K562 (cell line): ENCODE measurements at regions not wholly inside any gene's neighbourhood (a gene's known extent, or its start where the extent isn't known, plus 50 kb on each side); places are given as distances from the start of the nearest gene placed in this dataset.
A peak's percentile ranks its signal among the peaks of the same experiment; 100 is the strongest.

Experiments used
- ATF1 ChIP-seq, 2 experiments: fragments of 450-650 bp in 1 of 2; IDR thresholded peaks; 2 replicates each; pipeline ENCODE4 v1.6.1; 2016; ENCODE audit warnings: missing compliant biosample characterization in 1 of 2, missing genetic modification characterization in 1 of 2
- DPF2 ChIP-seq: fragments of 450-650 bp; IDR thresholded peaks from 2 replicates; pipeline ENCODE4 v1.6.1; 2016
- ELF1 ChIP-seq: fragments of 200-800 bp; sonication (Bioruptor generic); IDR thresholded peaks from 2 replicates; pipeline ENCODE4 v1.6.1; 2016; ENCODE audit warnings: missing genetic modification characterization, missing compliant biosample characterization
- ETV6 ChIP-seq, 3 experiments: fragments of 150-350 bp in 1 of 3; sonication (generic) in 1 of 3; formaldehyde crosslinking in 1 of 3; IDR thresholded peaks; 2 replicates each; pipeline versions ENCODE4 v1.6.1 to v1.8.0; 2014 to 2022; ENCODE audit warnings: borderline replicate concordance in 2 of 3, low read depth in 2 of 3, antibody characterized with exemption in 1 of 3, low read length in 1 of 3, mild to moderate bottlenecking in 1 of 3, missing genetic modification reagents in 1 of 3
- FOXJ2 ChIP-seq: fragments of 200-800 bp; sonication (Bioruptor generic); IDR thresholded peaks from 2 replicates; pipeline ENCODE4 v1.6.1; 2016; ENCODE audit warnings: missing genetic modification characterization, missing compliant biosample characterization
- KLF6 ChIP-seq: fragments of 250-450 bp; sonication (Bioruptor Pico); IDR thresholded peaks from 2 replicates; pipeline ENCODE4 v1.4.0; 2020; ENCODE audit warnings: mild to moderate bottlenecking, moderate library complexity, borderline replicate concordance
- MTA2 ChIP-seq: fragments of 450-650 bp; IDR thresholded peaks from 2 replicates; pipeline ENCODE4 v1.6.1; 2016; ENCODE audit warnings: low read depth
- RBM15 ChIP-seq: fragments of 200-400 bp; formaldehyde crosslinking; IDR thresholded peaks from 2 replicates; pipeline ENCODE4 v1.6.1; 2018; ENCODE audit warnings: mild to moderate bottlenecking, low read length, moderate library complexity; ENCODE audit not compliant: insufficient read depth
- RHOXF2B ChIP-seq: fragments of 250-450 bp; sonication (Bioruptor Pico); conservative IDR thresholded peaks from 2 replicates; pipeline ENCODE4 v1.5.1; 2021
- ZEB2 ChIP-seq: fragments of 450-650 bp; IDR thresholded peaks from 2 replicates; pipeline ENCODE4 v1.6.1; 2016
- ZNF253 ChIP-seq: fragments of 250-450 bp; sonication (Bioruptor Pico); conservative IDR thresholded peaks from 2 replicates; pipeline ENCODE4 v1.6.1; 2021; ENCODE audit warnings: mild to moderate bottlenecking
- ZNF668 ChIP-seq: fragments of 250-450 bp; sonication (Bioruptor Pico); IDR thresholded peaks from 2 replicates; pipeline ENCODE4 v1.8.0; 2022; ENCODE audit warnings: mild to moderate bottlenecking, inconsistent platforms
- ZNF778 ChIP-seq: fragments of 450-650 bp; formaldehyde crosslinking; IDR thresholded peaks from 2 replicates; pipeline ENCODE4 v1.4.0; 2020; ENCODE audit warnings: mild to moderate bottlenecking, moderate library complexity
- TF ChIP-seq, protein P1 (sequence below), 2 experiments: IDR thresholded peaks in 1 of 2; conservative IDR thresholded peaks in 1 of 2; 2 replicates each; pipeline ENCODE4 v1.6.1; 2016; ENCODE audit warnings: low read depth in 2 of 2, mild to moderate bottlenecking in 1 of 2, missing compliant biosample characterization in 1 of 2, missing genetic modification characterization in 1 of 2, moderate library complexity in 1 of 2
- TF ChIP-seq, protein P2 (sequence below), 2 experiments: fragments of 450-650 bp in 1 of 2; sonication (generic) in 1 of 2; formaldehyde crosslinking in 1 of 2; IDR thresholded peaks; 2 replicates each; pipeline versions ENCODE4 v1.7.1 to v1.9.0; 2016 to 2022; ENCODE audit warnings: inconsistent platforms in 1 of 2, mild to moderate bottlenecking in 1 of 2, missing genetic modification reagents in 1 of 2

DNA sequence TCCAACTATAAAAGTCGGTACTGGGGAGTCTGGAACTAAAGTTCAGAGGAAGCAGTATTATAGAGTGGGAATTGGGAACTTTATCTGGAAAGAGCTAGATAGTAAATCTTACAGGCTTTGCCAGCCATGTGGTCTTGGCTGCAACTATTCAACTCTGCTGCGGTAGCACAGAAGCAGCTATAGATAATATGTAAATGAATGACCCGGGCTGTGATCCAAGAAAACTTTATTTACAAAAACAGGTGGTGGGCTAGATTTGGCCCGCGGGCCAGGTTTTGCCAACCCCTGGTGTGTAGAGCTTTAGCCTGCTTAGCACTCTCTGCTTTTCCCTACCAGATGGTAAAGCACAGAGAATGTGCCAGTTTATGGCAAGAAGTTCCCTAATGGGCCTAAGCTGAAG, 70.8 kb downstream of the TNP1 start (continued):
- TF ChIP-seq, protein P1, sequence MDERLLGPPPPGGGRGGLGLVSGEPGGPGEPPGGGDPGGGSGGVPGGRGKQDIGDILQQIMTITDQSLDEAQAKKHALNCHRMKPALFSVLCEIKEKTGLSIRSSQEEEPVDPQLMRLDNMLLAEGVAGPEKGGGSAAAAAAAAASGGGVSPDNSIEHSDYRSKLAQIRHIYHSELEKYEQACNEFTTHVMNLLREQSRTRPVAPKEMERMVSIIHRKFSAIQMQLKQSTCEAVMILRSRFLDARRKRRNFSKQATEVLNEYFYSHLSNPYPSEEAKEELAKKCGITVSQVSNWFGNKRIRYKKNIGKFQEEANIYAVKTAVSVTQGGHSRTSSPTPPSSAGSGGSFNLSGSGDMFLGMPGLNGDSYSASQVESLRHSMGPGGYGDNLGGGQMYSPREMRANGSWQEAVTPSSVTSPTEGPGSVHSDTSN (CRISPR knock-in tag; IDR thresholded peaks at IDR 0.05; ENCODE audit: low read depth): no peak
- TF ChIP-seq, protein P1 (tag; conservative IDR thresholded peaks at IDR 0.05; ENCODE audit: low read depth): 0 out of 2 replicates have a peak, but pooled peaks have one; percentile 24
- TF ChIP-seq ETV6 (IDR thresholded peaks at IDR 0.05; ENCODE audit: borderline replicate concordance in 1 of 2, low read depth in 2 of 2, low read length in 1 of 2) (no peak), ETV6 (CRISPR knock-in tag; IDR thresholded peaks at IDR 0.05; ENCODE audit: borderline replicate concordance) (no peak), RBM15 (no peak), KLF6 (no peak), MTA2 (peak; percentile 56), ELF1 (no peak), FOXJ2 (tag) (peak; percentile 55; the same call in 1 of the 2 replicates), ZNF778 (CRISPR knock-in tag) (no peak), ZNF253 (CRISPR knock-in tag) (no peak), ZEB2 (no peak), ATF1 (CRISPR knock-in tag; IDR thresholded peaks at IDR 0.05) (no peak), ATF1 (tag; IDR thresholded peaks at IDR 0.05) (no peak), RHOXF2B (CRISPR knock-in tag) (no peak), DPF2 (peak; percentile 50; the same call in 1 of the 2 replicates), ZNF668 (no peak)
- TF ChIP-seq, protein P2, sequence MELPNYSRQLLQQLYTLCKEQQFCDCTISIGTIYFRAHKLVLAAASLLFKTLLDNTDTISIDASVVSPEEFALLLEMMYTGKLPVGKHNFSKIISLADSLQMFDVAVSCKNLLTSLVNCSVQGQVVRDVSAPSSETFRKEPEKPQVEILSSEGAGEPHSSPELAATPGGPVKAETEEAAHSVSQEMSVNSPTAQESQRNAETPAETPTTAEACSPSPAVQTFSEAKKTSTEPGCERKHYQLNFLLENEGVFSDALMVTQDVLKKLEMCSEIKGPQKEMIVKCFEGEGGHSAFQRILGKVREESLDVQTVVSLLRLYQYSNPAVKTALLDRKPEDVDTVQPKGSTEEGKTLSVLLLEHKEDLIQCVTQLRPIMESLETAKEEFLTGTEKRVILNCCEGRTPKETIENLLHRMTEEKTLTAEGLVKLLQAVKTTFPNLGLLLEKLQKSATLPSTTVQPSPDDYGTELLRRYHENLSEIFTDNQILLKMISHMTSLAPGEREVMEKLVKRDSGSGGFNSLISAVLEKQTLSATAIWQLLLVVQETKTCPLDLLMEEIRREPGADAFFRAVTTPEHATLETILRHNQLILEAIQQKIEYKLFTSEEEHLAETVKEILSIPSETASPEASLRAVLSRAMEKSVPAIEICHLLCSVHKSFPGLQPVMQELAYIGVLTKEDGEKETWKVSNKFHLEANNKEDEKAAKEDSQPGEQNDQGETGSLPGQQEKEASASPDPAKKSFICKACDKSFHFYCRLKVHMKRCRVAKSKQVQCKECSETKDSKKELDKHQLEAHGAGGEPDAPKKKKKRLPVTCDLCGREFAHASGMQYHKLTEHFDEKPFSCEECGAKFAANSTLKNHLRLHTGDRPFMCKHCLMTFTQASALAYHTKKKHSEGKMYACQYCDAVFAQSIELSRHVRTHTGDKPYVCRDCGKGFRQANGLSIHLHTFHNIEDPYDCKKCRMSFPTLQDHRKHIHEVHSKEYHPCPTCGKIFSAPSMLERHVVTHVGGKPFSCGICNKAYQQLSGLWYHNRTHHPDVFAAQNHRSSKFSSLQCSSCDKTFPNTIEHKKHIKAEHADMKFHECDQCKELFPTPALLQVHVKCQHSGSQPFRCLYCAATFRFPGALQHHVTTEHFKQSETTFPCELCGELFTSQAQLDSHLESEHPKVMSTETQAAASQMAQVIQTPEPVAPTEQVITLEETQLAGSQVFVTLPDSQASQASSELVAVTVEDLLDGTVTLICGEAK (IDR thresholded peaks at IDR 0.05): peak; percentile 96
- TF ChIP-seq, protein P2 (CRISPR knock-in tag; IDR thresholded peaks at IDR 0.05): peak; percentile 93
